Erythroblast (primary cell): ENCODE measurements at regions not wholly inside any gene's neighbourhood (a gene's known extent, or its start where the extent isn't known, plus 50 kb on each side); places are given as distances from the start of the nearest gene placed in this dataset.

Source experiments
- GATA1 ChIP-seq: IDR thresholded peaks from 2 replicates; pipeline ENCODE4 v1.6.1; 2011; ENCODE audit warnings: low read depth, mild to moderate bottlenecking, control low read depth, low read length, moderate library complexity
- POLR2A ChIP-seq: IDR thresholded peaks from 2 replicates; pipeline ENCODE4 v1.6.1; 2011; ENCODE audit warnings: mild to moderate bottlenecking, low read length

- TF ChIP-seq POLR2A = no peak
- no peak for TF ChIP-seq GATA1
These were observed 487.7 kb upstream of the CDH4 start for GRCh38 chr20:60764328-60764727.
